CD4-positive, alpha-beta T cell treated with Interleukin-10 for 1 hour (primary cell): ENCODE measurements at regions not wholly inside any gene's neighbourhood (a gene's known extent, or its start where the extent isn't known, plus 50 kb on each side); places are given as distances from the start of the nearest gene placed in this dataset.

Experiments used
- DNase-seq: peaks from one replicate; pipeline ENCODE4 v3.0.0-alpha.2; 2020

GRCh38 chr13:75915066-75915465, 278.9 kb downstream of the LMO7 start:
- no peak for DNase-seq

DNA sequence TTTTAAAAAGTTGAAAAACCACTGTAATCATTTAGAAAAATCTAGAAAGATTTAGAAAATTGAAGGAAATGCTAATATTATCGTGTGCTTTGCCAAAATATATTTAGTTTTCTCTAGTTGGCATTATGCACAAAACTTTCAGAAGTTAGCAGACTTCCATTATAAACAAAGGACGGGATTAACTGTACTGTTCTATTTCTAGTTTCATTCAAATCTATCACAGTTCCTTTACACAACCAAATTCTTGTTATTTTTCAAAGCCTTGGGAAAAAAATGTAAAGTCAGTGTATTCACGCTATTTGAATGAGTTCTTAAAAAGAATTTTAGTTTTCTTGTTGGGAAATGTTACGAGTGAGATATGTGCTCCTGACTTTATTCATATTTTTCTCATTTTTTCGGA, 277.8 kb downstream of the LMO7 start:
- DNase-seq = no peak

DNA sequence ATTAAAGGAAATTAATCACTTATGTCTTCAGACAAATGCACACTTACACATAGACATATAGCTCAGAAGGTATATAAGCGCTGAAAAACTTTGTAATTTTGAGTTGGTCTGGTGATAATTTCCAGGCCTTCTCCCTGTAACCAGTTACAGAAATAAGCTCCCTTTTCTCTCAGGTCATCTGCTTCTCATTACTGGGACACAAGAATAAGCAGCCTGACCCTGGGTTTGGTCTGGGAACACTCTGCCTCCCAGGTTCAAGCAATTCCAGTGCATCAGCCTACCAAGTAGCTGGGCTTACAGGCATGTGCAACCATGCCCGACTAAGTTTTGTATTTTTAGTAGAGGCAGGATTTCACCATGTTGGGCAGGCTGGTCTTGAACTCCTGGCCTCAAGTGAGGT, 274.5 kb downstream of the LMO7 start:
- no peak for DNase-seq
